ENCODE measurements at regions not wholly inside any gene's neighbourhood (a gene's known extent, or its start where the extent isn't known, plus 50 kb on each side); places are given as distances from the start of the nearest gene placed in this dataset.

GRCh38 chr1:43068911-43069310 lies 103.2 kb downstream of the EBNA1BP2 start:
- H3K9ac ChIP-seq = no peak overlapping the region
- H3K9me3 ChIP-seq (ENCODE audit: control insufficient read depth, low read length) = no peaks in the 10 kb centered on the region
- no peak overlapping the region for H3K4me3 ChIP-seq (ENCODE audit: low read depth, low read length)
- H3K36me3 ChIP-seq (ENCODE audit: control insufficient read depth, insufficient read depth, low read length) = no peaks in the 10 kb centered on the region
- H2AFZ ChIP-seq = no peak overlapping the region
- peaks cover 2% of the 10 kb centered on the region for H3K4me1 ChIP-seq
- H3K79me2 ChIP-seq = no peaks in the 10 kb centered on the region
- no peaks in the 10 kb centered on the region for H3K27me3 ChIP-seq (ENCODE audit: control insufficient read depth, insufficient read depth, low read length)
- H3K4me2 ChIP-seq (ENCODE audit: low read length) = no peak overlapping the region
- TF ChIP-seq CTCF (IDR thresholded peaks at IDR 0.05) = no peak
- H3K27ac ChIP-seq = no peak overlapping the region

- H3K4me1 ChIP-seq = no peaks in the 10 kb centered on the region
These were observed 103.9 kb downstream of the EBNA1BP2 start for GRCh38 chr1:43067977-43068751.

GRCh38 chr1:43067233-43067745 lies 104.8 kb downstream of the EBNA1BP2 start:
- Histone ChIP-seq H3K9me3 (ENCODE audit: control insufficient read depth, low read length) (no peaks in the 10 kb centered on the region), H3K4me1 (no peaks in the 10 kb centered on the region), H3K79me2 (no peaks in the 10 kb centered on the region), H2AFZ (no peak overlapping the region), H3K27ac (no peak overlapping the region), H3K27me3 (ENCODE audit: control insufficient read depth, insufficient read depth, low read length) (no peaks in the 10 kb centered on the region), H3K9ac (no peak overlapping the region), H3K4me3 (ENCODE audit: low read depth, low read length) (no peak overlapping the region), H3K36me3 (ENCODE audit: control insufficient read depth, insufficient read depth, low read length) (no peaks in the 10 kb centered on the region), H3K4me2 (ENCODE audit: low read length) (no peak overlapping the region)
- TF ChIP-seq CTCF (IDR thresholded peaks at IDR 0.05) = no peak

More at GRCh38 chr1:43067977-43068751, 103.9 kb downstream of the EBNA1BP2 start:
- TF ChIP-seq CTCF (IDR thresholded peaks at IDR 0.05) = no peak
- no peak overlapping the region for H3K27ac ChIP-seq
- no peak overlapping the region for H3K4me3 ChIP-seq (ENCODE audit: low read depth, low read length)
- H3K9me3 ChIP-seq (ENCODE audit: control insufficient read depth, low read length) = no peaks in the 10 kb centered on the region
- no peaks in the 10 kb centered on the region for H3K79me2 ChIP-seq
- H3K4me2 ChIP-seq (ENCODE audit: low read length) = peak overlapping the region; percentile 46
- peak overlapping the region; percentile 85 for H2AFZ ChIP-seq
- H3K27me3 ChIP-seq (ENCODE audit: control insufficient read depth, insufficient read depth, low read length) = no peaks in the 10 kb centered on the region
- no peaks in the 10 kb centered on the region for H3K36me3 ChIP-seq (ENCODE audit: control insufficient read depth, insufficient read depth, low read length)
- no peak overlapping the region for H3K9ac ChIP-seq

GRCh38 chr1:43066578-43066977 lies 105.5 kb downstream of the EBNA1BP2 start:
- Histone ChIP-seq H2AFZ (no peak overlapping the region), H3K27ac (no peak overlapping the region), H3K4me2 (ENCODE audit: low read length) (no peak overlapping the region), H3K36me3 (ENCODE audit: control insufficient read depth, insufficient read depth, low read length) (no peaks in the 10 kb centered on the region), H3K9me3 (ENCODE audit: control insufficient read depth, low read length) (no peaks in the 10 kb centered on the region), H3K79me2 (no peaks in the 10 kb centered on the region), H3K27me3 (ENCODE audit: control insufficient read depth, insufficient read depth, low read length) (no peaks in the 10 kb centered on the region), H3K9ac (no peak overlapping the region), H3K4me3 (ENCODE audit: low read depth, low read length) (no peak overlapping the region), H3K4me1 (no peaks in the 10 kb centered on the region)
- TF ChIP-seq CTCF (IDR thresholded peaks at IDR 0.05) = no peak

Data from parathyroid adenoma (tissue), 2 donors.